Liver (tissue), 8 donors: ENCODE measurements at regions not wholly inside any gene's neighbourhood (a gene's known extent, or its start where the extent isn't known, plus 50 kb on each side); places are given as distances from the start of the nearest gene placed in this dataset.

Source experiments
- DNase-seq: peaks from one replicate; pipeline ENCODE4 v3.0.0-alpha.2; 2017; ENCODE audit warnings: low spot score
- H3K27ac ChIP-seq, 2 donors: one replicate each; pipeline ENCODE4 v1.7.0; 2013; ENCODE audit warnings: inconsistent platforms in 2 of 2, low read length in 2 of 2, control low read depth in 1 of 2, low read depth in 1 of 2, mild to moderate bottlenecking in 1 of 2
- H3K27me3 ChIP-seq, 4 donors: one replicate each; pipeline versions ENCODE4 v1.6.1 to v1.7.0; 2013; ENCODE audit warnings: low read length in 3 of 4, inconsistent platforms in 1 of 4, mild to moderate bottlenecking in 1 of 4, moderate library complexity in 1 of 4; ENCODE audit not compliant: control insufficient read depth in 4 of 4, insufficient read depth in 4 of 4
- H3K36me3 ChIP-seq, 4 donors: one replicate each; pipeline versions ENCODE4 v1.6.1 to v1.7.0; 2013; ENCODE audit warnings: low read length in 3 of 4, mild to moderate bottlenecking in 3 of 4, low read depth in 1 of 4, moderate library complexity in 1 of 4; ENCODE audit not compliant: control insufficient read depth in 4 of 4, insufficient read depth in 3 of 4
- H3K4me1 ChIP-seq, 4 donors: one replicate each; pipeline versions ENCODE4 v1.6.1 to v1.7.0; 2013; ENCODE audit warnings: low read length in 3 of 4, mild to moderate bottlenecking in 3 of 4, moderate library complexity in 1 of 4; ENCODE audit not compliant: control insufficient read depth in 4 of 4, insufficient read depth in 4 of 4
- H3K4me3 ChIP-seq, 3 donors: one replicate each; pipeline versions ENCODE4 v1.6.1 to v1.7.0; 2013; ENCODE audit warnings: low read length in 3 of 3, control low read depth in 1 of 3, low read depth in 1 of 3, mild to moderate bottlenecking in 1 of 3
- H3K9ac ChIP-seq, 2 donors: one replicate each; pipeline ENCODE4 v1.7.0; 2013; ENCODE audit warnings: low read length in 2 of 2, mild to moderate bottlenecking in 2 of 2, moderate library complexity in 2 of 2, control low read depth in 1 of 2, low read depth in 1 of 2
- H3K9me3 ChIP-seq, 4 donors: one replicate each; pipeline versions ENCODE4 v1.6.1 to v1.7.0; 2013; ENCODE audit warnings: low read length in 3 of 4; ENCODE audit not compliant: control insufficient read depth in 4 of 4
- FOXA1 ChIP-seq: IDR thresholded peaks from 2 replicates; pipeline ENCODE4 v1.6.1; 2016; ENCODE audit warnings: antibody characterized with exemption
- FOXA2 ChIP-seq: IDR thresholded peaks from 2 replicates; pipeline ENCODE4 v1.6.1; 2016; ENCODE audit warnings: antibody characterized with exemption
- GABPA ChIP-seq, 2 donors: IDR thresholded peaks in 1 of 2; conservative IDR thresholded peaks in 1 of 2; 2 replicates each; pipeline ENCODE4 v1.6.1; 2016; ENCODE audit warnings: antibody characterized with exemption in 2 of 2, mild to moderate bottlenecking in 1 of 2, moderate library complexity in 1 of 2
- HNF4A ChIP-seq, 2 donors: conservative IDR thresholded peaks; 2 replicates each; pipeline ENCODE4 v1.6.1; 2016; ENCODE audit warnings: antibody characterized with exemption in 2 of 2, mild to moderate bottlenecking in 2 of 2
- HNF4G ChIP-seq: IDR thresholded peaks from 2 replicates; pipeline ENCODE4 v1.6.1; 2016; ENCODE audit warnings: antibody characterized with exemption
- NR2F2 ChIP-seq: IDR thresholded peaks from 2 replicates; pipeline ENCODE4 v1.6.1; 2016; ENCODE audit warnings: antibody characterized with exemption
- RAD21 ChIP-seq, 2 donors: IDR thresholded peaks; 2 replicates each; pipeline ENCODE4 v1.6.1; 2016; ENCODE audit warnings: antibody characterized with exemption in 2 of 2, mild to moderate bottlenecking in 2 of 2
- RXRA ChIP-seq, 2 donors: IDR thresholded peaks; 2 replicates each; pipeline ENCODE4 v1.6.1; 2017 to 2018; ENCODE audit warnings: antibody characterized with exemption in 2 of 2, mild to moderate bottlenecking in 1 of 2
- TAF1 ChIP-seq: conservative IDR thresholded peaks from 2 replicates; pipeline ENCODE4 v1.6.1; 2016; ENCODE audit warnings: antibody characterized with exemption, mild to moderate bottlenecking
- YY1 ChIP-seq: IDR thresholded peaks from 2 replicates; pipeline ENCODE4 v1.6.1; 2016; ENCODE audit warnings: antibody characterized with exemption, mild to moderate bottlenecking
- WGBS: extraction: QIAGEN DNeasy Blood & Tissue Kit; methylation state at CpG from one replicate; pipeline ENCODE4 v1.1.7; 2013; 5-methylcytosine and 5-hydroxymethylcytosine counted together
- TF ChIP-seq, protein P1 (sequence below): IDR thresholded peaks from 2 replicates; pipeline ENCODE4 v1.6.1; 2016; ENCODE audit warnings: antibody characterized with exemption
- TF ChIP-seq, protein P2 (sequence below): fragments of 150-350 bp; IDR thresholded peaks from 2 replicates; pipeline ENCODE4 v1.5.1; 2017; ENCODE audit warnings: improper control_type of control experiment, low read depth, low read length; ENCODE audit not compliant: missing input control
- TF ChIP-seq, protein P3 (sequence below): IDR thresholded peaks from 2 replicates; pipeline ENCODE4 v1.6.1; 2016; ENCODE audit warnings: antibody characterized with exemption
- TF ChIP-seq, protein P4 (sequence below): IDR thresholded peaks from 2 replicates; pipeline ENCODE4 v1.6.1; 2016; ENCODE audit warnings: antibody characterized with exemption
- donor health status: healthy.
- donor health status: healthy.
- donor health status: healthy.
- donor health status: healthy.
- donor health status: healthy.

DNA sequence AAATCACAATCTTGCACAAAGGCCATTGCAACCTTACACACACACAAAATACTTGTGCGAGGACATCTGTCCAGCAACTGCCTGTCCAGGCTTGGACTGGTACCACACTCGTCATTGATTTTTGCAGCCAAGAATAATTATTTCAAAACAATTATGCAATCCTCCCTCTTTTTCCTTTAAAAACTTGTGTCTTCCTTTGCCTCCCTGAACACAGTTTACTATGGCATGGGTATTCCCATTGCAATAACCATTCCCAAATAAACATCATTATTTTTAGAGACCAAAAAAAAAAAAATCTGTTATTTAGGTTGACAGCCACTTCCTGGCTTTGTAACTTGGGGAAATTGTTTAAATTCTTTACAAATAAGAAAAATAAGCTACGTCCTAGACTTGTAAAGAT lies 54.0 kb downstream of the C11orf91 start:
- 57% methylated on average over 3 of the region's 3 CpGs for WGBS

DNA sequence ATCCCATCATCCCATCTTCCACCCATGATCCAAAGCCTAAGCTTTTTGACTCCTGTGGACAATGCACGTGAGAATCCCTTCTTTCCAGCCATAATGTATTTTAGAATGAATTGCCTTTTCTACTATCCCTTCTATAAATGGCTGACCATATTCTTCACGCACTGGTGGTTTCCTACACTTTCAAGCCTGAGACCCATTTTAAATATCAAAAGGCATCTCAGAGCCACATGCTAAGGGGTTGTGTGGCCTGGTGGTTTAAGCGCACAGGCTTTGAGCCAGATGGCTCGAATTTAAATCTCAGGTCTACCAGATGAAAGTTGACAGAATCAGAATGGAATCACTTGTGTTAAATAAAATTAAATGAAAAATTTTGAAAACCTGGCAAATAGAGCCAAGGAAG lies 54.5 kb downstream of the C11orf91 start:
- no peak overlapping the region for H3K4me3 ChIP-seq
- H3K36me3 ChIP-seq = no peaks in the 10 kb centered on the region
- H3K27me3 ChIP-seq = no peaks in the 10 kb centered on the region
- TF ChIP-seq, protein P1, sequence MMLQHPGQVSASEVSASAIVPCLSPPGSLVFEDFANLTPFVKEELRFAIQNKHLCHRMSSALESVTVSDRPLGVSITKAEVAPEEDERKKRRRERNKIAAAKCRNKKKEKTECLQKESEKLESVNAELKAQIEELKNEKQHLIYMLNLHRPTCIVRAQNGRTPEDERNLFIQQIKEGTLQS = no peak
- TF ChIP-seq, protein P2, sequence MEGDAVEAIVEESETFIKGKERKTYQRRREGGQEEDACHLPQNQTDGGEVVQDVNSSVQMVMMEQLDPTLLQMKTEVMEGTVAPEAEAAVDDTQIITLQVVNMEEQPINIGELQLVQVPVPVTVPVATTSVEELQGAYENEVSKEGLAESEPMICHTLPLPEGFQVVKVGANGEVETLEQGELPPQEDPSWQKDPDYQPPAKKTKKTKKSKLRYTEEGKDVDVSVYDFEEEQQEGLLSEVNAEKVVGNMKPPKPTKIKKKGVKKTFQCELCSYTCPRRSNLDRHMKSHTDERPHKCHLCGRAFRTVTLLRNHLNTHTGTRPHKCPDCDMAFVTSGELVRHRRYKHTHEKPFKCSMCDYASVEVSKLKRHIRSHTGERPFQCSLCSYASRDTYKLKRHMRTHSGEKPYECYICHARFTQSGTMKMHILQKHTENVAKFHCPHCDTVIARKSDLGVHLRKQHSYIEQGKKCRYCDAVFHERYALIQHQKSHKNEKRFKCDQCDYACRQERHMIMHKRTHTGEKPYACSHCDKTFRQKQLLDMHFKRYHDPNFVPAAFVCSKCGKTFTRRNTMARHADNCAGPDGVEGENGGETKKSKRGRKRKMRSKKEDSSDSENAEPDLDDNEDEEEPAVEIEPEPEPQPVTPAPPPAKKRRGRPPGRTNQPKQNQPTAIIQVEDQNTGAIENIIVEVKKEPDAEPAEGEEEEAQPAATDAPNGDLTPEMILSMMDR = no peak
- TF ChIP-seq FOXA2 (no peak), HNF4A (conservative IDR thresholded peaks at IDR 0.05) (no peak), HNF4G (no peak), RXRA (IDR thresholded peaks at IDR 0.05) (no peak), GABPA (IDR thresholded peaks at IDR 0.05 in 1 of 2, conservative IDR thresholded peaks at IDR 0.05 in 1 of 2) (no peak)
- no peaks in the 10 kb centered on the region for H3K9me3 ChIP-seq
- no peak overlapping the region for H3K27ac ChIP-seq
- H3K9ac ChIP-seq = no peak overlapping the region
- H3K4me1 ChIP-seq = no peaks in the 10 kb centered on the region
- 88% methylated on average over 4 of the region's 4 CpGs for WGBS
- DNase-seq = no peak

More for the DNA sequence above, 54.0 kb downstream of the C11orf91 start:
- H3K36me3 ChIP-seq = no peaks in the 10 kb centered on the region
- H3K27ac ChIP-seq = no peak overlapping the region
- no peak overlapping the region for H3K9ac ChIP-seq
- no peaks in the 10 kb centered on the region for H3K9me3 ChIP-seq
- H3K4me3 ChIP-seq = no peak overlapping the region
- no peak for DNase-seq
- TF ChIP-seq HNF4A (conservative IDR thresholded peaks at IDR 0.05) = no peak
- TF ChIP-seq, protein P2 = no peak
- no peaks in the 10 kb centered on the region for H3K27me3 ChIP-seq
- H3K4me1 ChIP-seq = no peaks in the 10 kb centered on the region

DNA sequence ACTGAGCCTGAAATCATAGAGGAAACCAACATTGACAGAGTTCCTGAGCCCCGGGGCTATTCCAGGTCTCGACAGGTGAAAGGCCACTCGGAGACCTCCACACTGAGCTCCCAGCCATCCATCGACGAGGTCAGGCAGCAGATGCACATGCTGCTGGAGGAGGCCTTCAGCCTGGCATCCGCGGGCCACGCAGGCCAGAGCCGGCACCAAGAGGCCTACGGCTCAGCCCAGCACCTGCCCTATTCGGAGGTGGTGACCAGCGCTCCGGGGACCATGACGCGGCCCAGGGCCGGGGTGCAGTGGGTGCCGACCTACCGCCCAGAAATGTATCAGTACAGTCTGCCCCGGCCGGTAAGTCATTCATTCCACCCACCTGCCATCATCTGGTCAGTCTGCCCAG lies 54.9 kb downstream of the C11orf91 start:
- TF ChIP-seq RAD21 (IDR thresholded peaks at IDR 0.05) (no peak), NR2F2 (no peak), RXRA (IDR thresholded peaks at IDR 0.05) (no peak), FOXA2 (no peak), HNF4A (conservative IDR thresholded peaks at IDR 0.05) (no peak), TAF1 (no peak), FOXA1 (no peak), YY1 (no peak)
- TF ChIP-seq, protein P3, sequence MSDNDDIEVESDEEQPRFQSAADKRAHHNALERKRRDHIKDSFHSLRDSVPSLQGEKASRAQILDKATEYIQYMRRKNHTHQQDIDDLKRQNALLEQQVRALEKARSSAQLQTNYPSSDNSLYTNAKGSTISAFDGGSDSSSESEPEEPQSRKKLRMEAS = no peak
- TF ChIP-seq, protein P1 = no peak
- TF ChIP-seq, protein P4, sequence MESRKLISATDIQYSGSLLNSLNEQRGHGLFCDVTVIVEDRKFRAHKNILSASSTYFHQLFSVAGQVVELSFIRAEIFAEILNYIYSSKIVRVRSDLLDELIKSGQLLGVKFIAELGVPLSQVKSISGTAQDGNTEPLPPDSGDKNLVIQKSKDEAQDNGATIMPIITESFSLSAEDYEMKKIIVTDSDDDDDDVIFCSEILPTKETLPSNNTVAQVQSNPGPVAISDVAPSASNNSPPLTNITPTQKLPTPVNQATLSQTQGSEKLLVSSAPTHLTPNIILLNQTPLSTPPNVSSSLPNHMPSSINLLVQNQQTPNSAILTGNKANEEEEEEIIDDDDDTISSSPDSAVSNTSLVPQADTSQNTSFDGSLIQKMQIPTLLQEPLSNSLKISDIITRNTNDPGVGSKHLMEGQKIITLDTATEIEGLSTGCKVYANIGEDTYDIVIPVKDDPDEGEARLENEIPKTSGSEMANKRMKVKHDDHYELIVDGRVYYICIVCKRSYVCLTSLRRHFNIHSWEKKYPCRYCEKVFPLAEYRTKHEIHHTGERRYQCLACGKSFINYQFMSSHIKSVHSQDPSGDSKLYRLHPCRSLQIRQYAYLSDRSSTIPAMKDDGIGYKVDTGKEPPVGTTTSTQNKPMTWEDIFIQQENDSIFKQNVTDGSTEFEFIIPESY = no peak
- Histone ChIP-seq H3K4me1 (no peaks in the 10 kb centered on the region), H3K27me3 (no peaks in the 10 kb centered on the region), H3K4me3 (no peak overlapping the region), H3K9me3 (no peaks in the 10 kb centered on the region), H3K36me3 (no peaks in the 10 kb centered on the region), H3K9ac (no peak overlapping the region), H3K27ac (no peak overlapping the region)
- WGBS = 92% methylated on average over 20 of the region's 20 CpGs
- DNase-seq = no peak
